Activated CD8-positive, alpha-beta memory T cell treated with anti-CD3 and anti-CD28 coated beads, Interleukin-2, amount 50 U/mL, for 1 hour (primary cell): ENCODE measurements at regions not wholly inside any gene's neighbourhood (a gene's known extent, or its start where the extent isn't known, plus 50 kb on each side); places are given as distances from the start of the nearest gene placed in this dataset.

Experiments
- DNase-seq: peaks from one replicate; pipeline ENCODE4 v3.0.0-alpha.2; 2020; ENCODE audit errors: extremely low read depth

- no peak for DNase-seq
Measured at GRCh38 chr2:236971131-236971821, 114.4 kb upstream of the COPS8 start.

GRCh38 chr2:236971919-236972381, 113.7 kb upstream of the COPS8 start:
- DNase-seq = no peak

- DNase-seq = no peak
Measured at GRCh38 chr2:236972491-236973342, 113.0 kb upstream of the COPS8 start.

GRCh38 chr2:236973343-236973980, 112.2 kb upstream of the COPS8 start:
- no peak for DNase-seq

- no peak for DNase-seq
Measured at GRCh38 chr2:236974148-236974547, 111.5 kb upstream of the COPS8 start.

- no peak for DNase-seq
Measured at GRCh38 chr2:236974752-236975151, 110.9 kb upstream of the COPS8 start.

GRCh38 chr2:236975766-236976165, 109.9 kb upstream of the COPS8 start:
- DNase-seq = no peak

GRCh38 chr2:236976266-236977062, 109.2 kb upstream of the COPS8 start:
- DNase-seq = no peak

GRCh38 chr2:236977063-236977851, 108.4 kb upstream of the COPS8 start:
- no peak for DNase-seq

GRCh38 chr2:236977852-236978398, 107.8 kb upstream of the COPS8 start:
- no peak for DNase-seq

- DNase-seq = no peak
Measured at GRCh38 chr2:236979664-236980063, 106.0 kb upstream of the COPS8 start.

- no peak for DNase-seq
Measured at GRCh38 chr2:236980961-236981360, 104.7 kb upstream of the COPS8 start.

- no peak for DNase-seq
Measured at GRCh38 chr2:236981701-236982485, 103.8 kb upstream of the COPS8 start.

- no peak for DNase-seq
Measured at GRCh38 chr2:236982693-236983455, 102.8 kb upstream of the COPS8 start.

- no peak for DNase-seq
Measured at GRCh38 chr2:236984046-236984445, 101.6 kb upstream of the COPS8 start.

- no peak for DNase-seq
Measured at GRCh38 chr2:236985761-236986339, 99.8 kb upstream of the COPS8 start.

GRCh38 chr2:236986524-236987330, 99.0 kb upstream of the COPS8 start:
- no peak for DNase-seq

GRCh38 chr2:236988216-236988615, 97.5 kb upstream of the COPS8 start:
- DNase-seq = no peak
